ENCODE measurements at regions not wholly inside any gene's neighbourhood (a gene's known extent, or its start where the extent isn't known, plus 50 kb on each side); places are given as distances from the start of the nearest gene placed in this dataset.

DNA sequence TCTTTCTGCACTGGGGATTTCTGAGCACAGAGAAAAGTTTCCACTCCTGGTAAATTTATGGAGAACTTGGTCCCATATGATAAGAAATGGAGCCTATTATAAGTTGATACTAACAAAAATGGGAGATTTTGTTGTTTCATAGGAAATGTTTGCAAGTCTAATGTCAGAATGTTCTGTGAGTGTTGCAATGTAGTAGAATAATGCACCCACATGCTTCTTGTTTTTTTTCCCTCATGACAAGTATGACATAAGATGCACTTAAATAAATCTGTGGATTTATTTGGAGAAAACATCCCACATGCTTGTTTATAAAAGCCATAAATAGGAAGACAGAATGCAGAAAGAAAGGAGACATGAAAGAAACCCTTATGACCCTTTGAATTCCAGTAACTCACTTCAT, 50.8 kb upstream of the KCNJ6 start:
- no peak for DNase-seq (ENCODE audit: low spot score)

DNA sequence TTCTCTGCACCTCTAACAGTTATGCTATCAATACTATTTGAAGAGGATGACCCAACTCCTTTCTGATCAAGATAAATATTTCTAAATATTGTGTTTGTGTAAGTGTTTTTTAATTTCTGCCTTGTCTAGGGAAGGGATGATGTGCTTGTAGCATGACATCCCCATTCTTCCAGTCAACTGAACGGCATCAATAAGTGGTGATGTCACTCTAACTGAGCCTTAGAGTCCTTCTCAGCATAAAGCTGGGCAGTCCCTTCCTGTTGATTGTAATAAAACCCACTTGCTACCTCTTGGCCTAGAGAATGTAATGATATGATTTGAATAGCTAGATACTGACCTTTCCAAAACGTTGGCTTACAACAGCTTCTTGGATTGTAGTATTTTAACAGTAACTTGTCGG, 52.5 kb upstream of the KCNJ6 start:
- no peak for DNase-seq (ENCODE audit: low spot score)

DNA sequence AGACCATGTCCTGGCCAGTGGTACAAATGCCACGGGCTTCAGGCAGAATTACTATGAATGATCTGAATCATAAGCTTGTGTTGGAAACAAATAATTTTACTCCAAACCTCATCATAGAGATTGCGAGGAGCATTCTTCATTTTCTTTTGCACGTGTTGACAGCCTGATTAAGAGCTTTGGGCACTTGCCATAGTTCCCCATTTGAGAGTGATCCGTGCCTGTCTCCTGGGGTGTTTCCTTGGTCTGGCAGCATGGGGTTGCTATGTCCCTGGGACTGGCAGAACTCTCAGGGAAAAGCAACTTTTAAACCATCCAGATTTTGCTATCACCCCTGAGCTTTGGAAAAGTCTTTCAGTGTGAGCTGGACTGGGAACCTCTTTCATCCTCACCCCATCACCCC, 54.3 kb upstream of the KCNJ6 start:
- DNase-seq (ENCODE audit: low spot score) = no peak

DNA sequence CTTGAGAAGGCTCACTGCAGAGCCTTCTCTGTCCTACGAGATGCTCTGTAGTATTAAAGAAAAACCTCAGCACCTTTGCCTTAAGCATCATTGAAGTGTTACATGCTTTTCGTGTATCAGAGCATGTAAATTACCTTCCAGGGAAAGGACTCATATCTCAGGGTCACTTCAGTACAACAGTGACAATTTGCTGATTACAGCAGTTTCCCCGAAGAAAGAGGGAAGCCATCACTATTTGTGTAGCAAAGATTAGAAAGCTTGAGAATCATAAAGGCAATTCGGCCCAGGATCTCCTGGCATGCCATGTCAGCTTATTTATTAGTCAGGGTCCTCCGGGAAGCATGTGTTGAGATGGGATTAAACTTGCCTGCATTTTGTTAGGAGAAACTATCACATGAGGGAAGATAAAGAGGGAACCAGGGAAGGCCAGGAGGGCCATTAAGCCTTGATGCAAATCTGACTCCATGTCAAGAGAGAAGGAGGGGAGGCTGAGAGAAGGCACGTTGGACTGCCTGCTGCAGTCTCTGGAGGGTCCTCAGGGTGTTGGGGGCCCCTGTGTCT, 55.2 kb upstream of the KCNJ6 start:
- DNase-seq (ENCODE audit: low spot score) = no peak

DNA sequence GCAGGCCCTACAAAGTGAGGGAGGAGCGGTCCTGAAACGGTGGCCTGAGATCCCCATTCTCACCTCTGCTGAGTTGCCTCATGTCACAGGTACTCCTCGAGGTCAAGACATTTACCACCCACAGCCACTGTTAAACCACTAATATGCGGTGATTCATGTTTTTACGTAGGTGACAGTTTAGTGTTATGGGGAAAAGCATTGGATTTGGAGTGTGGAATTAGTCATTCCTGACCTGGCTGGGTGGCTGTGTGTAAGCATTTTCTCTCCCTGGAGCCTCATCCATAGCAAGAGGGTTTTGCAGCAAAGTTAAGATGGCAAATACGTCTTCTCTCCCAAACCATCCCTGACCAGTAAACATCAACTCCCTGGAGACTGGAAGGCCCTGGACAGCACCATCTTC, 57.8 kb upstream of the KCNJ6 start:
- DNase-seq (ENCODE audit: low spot score) = no peak

DNA sequence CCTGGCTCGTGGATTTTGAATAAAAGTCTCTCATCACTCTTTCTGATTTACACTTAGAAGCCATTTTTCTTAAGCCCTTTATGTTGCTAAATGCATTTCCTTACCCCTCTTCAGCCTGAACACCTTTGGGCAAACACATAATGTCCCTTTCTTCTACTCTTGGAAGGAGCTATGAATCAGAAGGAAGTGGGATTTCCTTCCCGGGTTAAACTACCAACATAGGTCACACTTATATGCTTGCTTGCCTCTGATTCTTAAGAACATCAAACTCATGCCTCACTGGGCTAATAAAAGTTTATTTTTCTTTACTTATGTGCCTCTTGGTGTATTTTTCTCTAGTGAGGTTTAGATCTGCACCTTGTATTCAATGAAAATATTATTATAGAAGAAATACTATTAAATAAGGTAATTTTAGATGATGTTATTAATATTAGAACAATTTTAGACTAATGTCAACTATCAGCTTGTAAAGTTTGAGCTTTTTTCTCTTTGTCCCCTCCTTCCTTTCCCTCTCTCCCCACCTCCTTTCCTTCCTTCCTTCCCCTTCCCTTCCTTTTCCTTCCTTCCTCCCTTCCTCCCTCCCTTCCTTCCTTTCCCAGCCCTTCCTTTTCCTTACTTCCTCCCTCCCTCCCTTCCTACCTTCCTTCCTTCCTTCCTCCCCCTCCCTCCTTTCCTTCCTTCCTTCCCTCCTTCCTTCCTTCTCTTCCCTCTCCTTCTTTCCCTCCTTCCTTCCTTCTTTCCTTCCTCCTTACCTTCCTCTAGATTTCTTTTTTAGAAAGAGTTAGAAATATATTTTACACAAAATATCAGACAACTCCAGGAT, 66.5 kb upstream of the KCNJ6 start:
- DNase-seq (ENCODE audit: low spot score) = no peak

DNA sequence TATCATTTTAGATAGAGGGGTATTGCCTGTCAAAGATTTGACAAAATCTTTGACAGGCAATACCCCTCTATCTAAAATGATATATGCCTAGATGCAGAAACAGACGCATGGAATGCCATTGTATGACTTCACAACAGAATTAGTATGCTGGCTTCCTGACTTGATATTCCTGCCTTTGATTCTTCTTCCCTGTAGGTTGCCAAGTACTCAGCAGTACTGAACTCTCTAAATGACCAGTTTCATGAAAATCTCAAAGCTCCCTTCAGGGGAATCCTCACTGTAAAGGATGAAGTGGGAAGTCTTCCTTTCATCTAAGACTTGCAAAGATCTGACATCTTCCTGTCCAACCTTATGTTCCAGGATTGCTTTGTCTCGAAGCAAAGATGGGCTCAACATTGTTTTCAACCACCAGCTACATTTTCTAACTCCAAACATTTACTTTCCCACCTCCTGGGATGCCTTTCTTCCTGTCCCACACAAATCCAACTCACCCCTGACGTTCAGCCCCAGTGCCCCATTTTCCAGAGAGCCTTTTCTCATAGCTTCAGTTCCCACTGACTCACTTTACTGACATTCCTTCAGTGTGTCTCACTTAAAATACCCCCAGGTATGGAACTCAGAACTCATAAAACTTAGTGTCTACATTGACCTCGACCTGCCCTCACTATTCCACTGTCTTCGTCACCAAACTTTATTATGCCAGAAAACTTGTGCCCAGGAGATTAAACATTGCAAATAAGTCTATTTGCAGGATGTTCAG, 67.3 kb upstream of the KCNJ6 start:
- DNase-seq (ENCODE audit: low spot score) = no peak

DNA sequence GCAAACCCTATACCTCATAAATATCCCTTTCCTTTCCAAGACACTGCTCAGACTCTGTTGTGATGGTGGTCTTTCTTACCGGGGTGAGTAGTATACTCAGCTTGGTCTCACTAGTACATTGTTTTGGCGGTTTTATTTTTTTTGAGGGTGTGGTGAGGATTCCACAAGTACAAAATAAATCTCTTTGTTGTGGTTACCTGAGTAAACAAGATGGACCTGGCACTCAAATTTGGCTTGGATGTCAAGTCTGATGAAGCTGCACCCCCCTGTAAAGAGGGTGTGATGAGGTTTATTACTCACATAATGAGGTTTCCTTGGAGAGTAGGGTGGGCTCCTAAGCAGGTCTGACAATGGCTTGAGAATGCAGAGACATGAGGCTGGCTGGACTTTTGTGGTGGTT, 68.2 kb upstream of the KCNJ6 start:
- no peak for DNase-seq (ENCODE audit: low spot score)

DNA sequence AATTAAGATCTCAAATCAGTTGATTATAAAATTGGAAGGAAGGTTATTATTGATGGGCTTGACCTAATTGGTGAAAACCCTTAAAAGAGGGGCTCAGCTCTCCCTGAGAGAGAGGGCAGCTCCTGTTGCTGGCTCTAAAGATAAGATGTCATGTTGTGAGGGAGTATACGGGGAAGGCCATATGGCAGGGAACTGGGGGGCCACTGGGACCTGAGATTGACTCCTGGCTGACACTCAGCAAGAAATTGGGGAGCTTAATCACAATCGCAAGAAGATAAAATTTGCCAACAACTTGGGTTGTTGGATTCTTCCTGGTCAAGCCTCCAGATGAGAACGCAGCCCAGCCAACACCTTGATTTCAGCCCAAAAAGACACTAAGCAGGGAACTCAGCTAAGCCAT, 69.7 kb upstream of the KCNJ6 start:
- DNase-seq (ENCODE audit: low spot score) = no peak

DNA sequence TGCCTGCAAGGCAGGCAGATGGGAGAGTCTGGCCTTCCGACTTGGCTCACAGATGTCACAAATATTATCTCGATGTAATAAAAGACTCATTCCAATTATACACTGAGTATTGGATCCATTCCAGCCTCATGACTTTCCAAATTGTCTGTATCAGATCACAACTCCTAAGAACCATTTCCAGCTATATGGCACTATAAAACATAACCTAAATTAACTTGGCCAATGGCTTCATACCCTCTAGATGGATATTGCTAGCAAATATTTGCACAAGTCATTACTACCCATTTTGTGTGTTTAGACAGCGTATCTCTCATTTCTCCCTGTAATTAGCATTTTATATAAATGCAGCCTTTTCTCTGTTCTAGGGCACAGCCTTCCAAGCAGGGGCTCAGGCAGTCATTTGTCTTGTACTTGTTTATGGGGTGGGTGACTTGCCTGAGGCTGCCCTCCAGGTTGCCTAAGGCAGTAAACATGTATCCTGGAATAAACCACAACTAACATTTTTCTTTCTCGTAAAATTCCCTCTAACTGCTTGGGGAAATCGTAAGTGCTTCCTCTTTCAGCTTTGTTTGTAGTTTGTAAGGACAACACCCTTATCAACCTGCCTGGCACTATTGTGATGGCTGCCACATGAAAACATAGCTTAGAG, 70.6 kb upstream of the KCNJ6 start:
- DNase-seq (ENCODE audit: low spot score) = no peak

DNA sequence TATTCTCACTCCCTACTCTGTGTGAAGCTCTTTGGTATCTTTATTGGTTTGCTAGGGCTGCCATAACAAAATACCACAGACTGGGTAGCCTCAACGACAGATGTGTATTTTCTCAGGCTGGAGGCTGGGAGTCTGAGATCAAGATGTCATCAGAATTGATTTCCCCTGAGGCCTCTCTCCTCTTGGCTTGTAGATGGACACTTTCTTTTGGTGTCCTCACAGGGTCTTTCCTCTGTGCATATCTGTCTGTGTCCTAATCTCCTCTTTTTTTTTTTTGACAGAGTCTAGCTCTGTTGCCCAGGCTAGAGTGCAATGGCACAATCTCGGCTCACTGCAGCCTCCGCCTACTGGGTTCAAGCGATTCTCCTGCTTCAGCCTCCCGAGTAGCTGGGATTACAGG, 71.4 kb upstream of the KCNJ6 start:
- no peak for DNase-seq (ENCODE audit: low spot score)

DNA sequence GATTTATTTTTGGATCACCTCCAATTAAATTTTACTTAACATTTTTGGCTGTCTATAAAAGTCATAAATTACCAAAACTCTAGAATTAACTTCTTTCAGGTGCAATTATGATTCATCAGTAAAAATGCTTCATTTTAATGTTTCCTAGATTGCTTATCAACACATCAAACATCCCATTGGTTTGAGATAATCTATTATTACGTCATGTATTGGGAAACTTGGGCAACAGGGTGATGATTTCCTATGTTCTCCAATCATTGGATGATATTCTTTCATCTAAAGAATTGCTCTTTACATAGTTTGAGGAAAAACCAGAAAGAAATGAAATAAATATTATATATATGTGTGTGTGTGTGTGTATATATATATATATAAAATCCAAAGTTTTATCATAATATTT, 76.8 kb upstream of the KCNJ6 start:
- no peak for DNase-seq (ENCODE audit: low spot score)

DNA sequence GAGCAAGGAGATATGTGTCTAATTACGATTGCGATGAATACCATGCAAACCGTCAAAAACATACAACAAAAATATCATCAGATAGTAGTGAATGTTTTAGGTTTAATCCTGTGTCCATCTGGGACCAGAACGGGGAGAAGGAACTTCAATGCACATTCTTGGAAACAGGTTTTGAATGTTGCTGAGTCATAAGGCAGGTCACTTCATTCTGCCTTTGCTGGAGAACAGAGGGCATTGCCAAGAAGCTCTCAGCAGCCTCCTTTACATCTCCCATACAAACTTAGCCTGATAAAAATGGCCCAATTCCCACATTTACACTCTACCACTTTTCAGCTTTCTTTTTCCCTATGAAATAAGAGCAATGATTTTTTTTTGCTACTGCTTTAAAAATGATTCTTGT, 78.0 kb upstream of the KCNJ6 start:
- no peak for DNase-seq (ENCODE audit: low spot score)

DNA sequence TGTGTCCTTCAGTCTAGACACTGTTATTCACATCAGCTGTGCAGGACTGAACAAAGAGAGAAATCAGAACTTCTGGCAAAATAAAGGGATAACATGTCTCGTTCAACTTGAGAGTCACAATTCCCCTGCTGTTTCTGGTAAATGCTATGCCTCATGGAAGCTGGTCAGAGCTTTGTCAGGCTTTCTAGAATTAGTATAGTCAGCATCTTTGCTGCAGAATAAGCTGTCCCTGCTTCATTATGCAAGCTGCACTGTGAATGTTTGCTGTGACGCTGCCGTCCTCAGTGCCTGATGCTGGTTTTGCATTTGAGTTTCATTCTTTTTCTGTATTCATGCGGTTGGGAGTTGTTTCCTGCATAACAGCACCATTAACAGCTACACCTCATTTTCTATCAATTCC, 96.4 kb upstream of the KCNJ6 start:
- no peak for DNase-seq (ENCODE audit: low spot score)

GRCh38 chr21:38013741-38014140, 97.5 kb upstream of the KCNJ6 start:
- DNase-seq (ENCODE audit: low spot score) = no peak

DNA sequence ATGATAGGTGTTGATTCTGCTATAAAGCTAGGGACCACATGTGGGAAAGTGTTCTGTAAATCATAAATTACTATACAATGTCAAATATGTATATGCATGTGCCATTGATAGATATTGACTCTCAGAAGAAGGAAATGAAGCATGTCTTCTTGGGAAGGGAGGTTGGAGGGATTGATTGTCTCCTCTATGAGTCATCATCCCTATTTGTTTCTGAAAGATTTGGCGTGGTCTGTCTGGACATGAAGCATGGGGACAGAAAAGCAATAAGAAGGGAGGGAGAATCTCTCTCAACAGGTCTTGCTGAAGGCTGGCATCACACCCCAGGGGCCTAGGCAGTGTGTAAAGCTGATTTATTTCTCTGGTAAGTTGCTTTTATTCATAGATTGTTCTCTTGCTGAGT, 98.0 kb upstream of the KCNJ6 start:
- no peak for DNase-seq (ENCODE audit: low spot score)

GRCh38 chr21:38027901-38028498, 111.7 kb upstream of the KCNJ6 start:
- no peak for DNase-seq (ENCODE audit: low spot score)

DNA sequence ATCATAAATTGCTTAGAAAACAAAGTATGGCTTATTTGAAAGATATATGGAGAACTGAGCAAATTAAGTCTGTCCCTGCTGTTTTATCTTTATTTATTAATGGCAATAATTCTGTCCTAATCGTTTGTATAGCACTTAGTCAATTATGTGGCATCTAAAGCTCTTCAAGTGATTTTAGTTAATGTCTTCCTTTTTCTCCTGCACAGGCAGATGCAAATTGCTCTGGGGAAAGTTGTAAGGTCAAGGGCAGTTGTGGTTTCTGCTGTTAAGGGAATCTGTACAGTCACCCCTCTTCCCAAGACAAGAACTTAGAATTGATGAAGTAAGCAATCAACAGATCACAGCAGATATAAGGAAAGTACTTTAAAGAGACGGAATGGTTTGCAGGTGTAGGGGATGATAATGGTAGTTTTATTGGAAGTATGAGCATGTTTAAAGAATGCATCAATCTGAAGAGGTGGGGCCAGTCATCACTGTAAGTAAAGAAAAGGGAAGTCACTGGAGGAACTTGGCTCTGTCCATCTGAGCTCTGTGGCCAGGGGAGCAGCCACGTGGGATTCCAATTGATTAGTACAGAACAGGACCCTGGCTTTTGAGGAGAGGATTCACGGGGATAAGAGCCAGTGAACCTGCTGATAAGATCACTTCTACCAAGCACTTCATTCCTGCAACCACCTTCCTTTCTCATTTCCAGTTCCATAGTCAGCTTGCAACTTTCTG, 116.0 kb upstream of the KCNJ6 start:
- DNase-seq (ENCODE audit: low spot score) = no peak

- DNase-seq (ENCODE audit: low spot score) = no peak
Observed at GRCh38 chr21:38036016-38036415, 119.8 kb upstream of the KCNJ6 start.

GRCh38 chr21:38037416-38037815, 121.2 kb upstream of the KCNJ6 start:
- no peak for DNase-seq (ENCODE audit: low spot score)

DNA sequence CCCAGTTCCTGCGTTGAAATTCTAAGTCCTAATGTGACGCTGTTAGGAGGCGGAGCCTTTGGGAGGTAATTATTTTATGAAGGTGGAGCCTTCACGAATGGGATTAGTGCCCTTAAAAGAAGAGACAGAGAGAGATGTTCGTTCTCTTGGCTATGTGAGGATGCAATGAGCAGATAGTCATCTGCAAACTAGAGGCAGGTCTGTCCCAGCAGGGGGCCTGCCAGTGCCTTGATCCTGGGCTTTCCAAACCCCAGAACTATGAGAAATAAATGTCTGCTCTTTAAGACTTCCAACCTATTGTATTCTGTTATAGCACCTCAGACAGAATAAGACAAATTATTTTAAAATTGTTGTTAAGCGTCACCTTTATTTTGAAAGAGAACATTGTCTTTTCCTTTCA, 123.1 kb upstream of the KCNJ6 start:
- no peak for DNase-seq (ENCODE audit: low spot score)

GRCh38 chr21:38039841-38040240, 123.6 kb upstream of the KCNJ6 start:
- no peak for DNase-seq (ENCODE audit: low spot score)

Measured in CD4-positive, alpha-beta T cell treated with Interleukin-15 for 4 hours (primary cell).